ENCODE measurements at regions not wholly inside any gene's neighbourhood (a gene's known extent, or its start where the extent isn't known, plus 50 kb on each side); places are given as distances from the start of the nearest gene placed in this dataset.

DNA sequence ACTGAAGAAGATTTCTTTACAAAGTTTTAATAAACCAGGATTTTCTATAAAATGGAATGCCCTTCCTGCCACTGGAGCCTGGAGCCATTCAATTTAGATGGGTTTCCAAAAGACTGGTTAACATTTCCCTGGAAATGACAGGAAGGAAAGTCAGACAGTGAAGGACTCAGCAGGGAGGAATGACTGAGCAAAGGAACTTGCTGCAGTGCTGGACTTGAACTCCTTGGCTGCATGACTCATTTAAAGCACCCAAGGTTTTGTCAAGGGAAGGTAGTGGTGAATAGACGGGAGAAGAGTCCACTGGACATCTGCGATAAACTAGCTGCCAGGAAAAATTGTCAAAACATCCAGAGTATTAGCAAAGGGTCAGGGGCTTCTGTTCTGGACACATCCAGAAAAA is 163.8 kb upstream of the SLC28A3 start:
- DNase-seq (ENCODE audit: low spot score), result no peak
- ATAC-seq (ENCODE audit: low read depth), result 0 out of 3 replicates have a peak, but pooled peaks have one; percentile 40
- Histone ChIP-seq H3K27ac (ENCODE audit: poor library complexity, severe bottlenecking) (no peak overlapping the region), H3K27me3 (ENCODE audit: insufficient read depth, poor library complexity, severe bottlenecking) (no peaks in the 10 kb centered on the region), H3K4me1 (ENCODE audit: insufficient read depth, poor library complexity, severe bottlenecking) (no peaks in the 10 kb centered on the region), H3K9me3 (ENCODE audit: severe bottlenecking) (no peaks in the 10 kb centered on the region), H3K36me3 (ENCODE audit: low read depth) (no peaks in the 10 kb centered on the region), H3K4me3 (ENCODE audit: severe bottlenecking) (no peak overlapping the region)
- TF ChIP-seq, protein P1, sequence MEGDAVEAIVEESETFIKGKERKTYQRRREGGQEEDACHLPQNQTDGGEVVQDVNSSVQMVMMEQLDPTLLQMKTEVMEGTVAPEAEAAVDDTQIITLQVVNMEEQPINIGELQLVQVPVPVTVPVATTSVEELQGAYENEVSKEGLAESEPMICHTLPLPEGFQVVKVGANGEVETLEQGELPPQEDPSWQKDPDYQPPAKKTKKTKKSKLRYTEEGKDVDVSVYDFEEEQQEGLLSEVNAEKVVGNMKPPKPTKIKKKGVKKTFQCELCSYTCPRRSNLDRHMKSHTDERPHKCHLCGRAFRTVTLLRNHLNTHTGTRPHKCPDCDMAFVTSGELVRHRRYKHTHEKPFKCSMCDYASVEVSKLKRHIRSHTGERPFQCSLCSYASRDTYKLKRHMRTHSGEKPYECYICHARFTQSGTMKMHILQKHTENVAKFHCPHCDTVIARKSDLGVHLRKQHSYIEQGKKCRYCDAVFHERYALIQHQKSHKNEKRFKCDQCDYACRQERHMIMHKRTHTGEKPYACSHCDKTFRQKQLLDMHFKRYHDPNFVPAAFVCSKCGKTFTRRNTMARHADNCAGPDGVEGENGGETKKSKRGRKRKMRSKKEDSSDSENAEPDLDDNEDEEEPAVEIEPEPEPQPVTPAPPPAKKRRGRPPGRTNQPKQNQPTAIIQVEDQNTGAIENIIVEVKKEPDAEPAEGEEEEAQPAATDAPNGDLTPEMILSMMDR (IDR thresholded peaks at IDR 0.05; ENCODE audit: poor library complexity, severe bottlenecking), result no peak

DNA sequence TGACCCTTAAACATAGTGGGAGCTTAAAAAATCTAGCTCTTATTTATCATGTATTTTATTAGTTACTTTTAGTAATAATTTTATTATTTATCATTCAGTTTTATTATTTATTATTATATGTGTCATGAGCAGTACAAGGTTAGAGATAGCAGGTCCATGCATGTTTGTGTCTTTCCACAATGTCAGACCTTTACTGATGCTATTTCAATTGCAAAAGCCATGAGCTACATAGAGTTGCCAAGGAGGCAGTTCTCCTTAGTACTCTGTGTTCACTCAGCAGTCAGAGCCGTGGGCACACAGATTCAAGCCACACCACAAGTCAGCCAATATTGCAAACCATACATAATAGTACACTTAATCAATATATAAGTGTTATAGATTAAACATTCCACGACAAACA is 157.9 kb upstream of the NTRK2 start:
- Histone ChIP-seq H3K9me3 (ENCODE audit: severe bottlenecking) (no peaks in the 10 kb centered on the region), H3K27me3 (ENCODE audit: insufficient read depth, poor library complexity, severe bottlenecking) (no peaks in the 10 kb centered on the region), H3K27ac (ENCODE audit: poor library complexity, severe bottlenecking) (no peak overlapping the region), H3K4me3 (ENCODE audit: severe bottlenecking) (no peak overlapping the region), H3K4me1 (ENCODE audit: insufficient read depth, poor library complexity, severe bottlenecking) (no peaks in the 10 kb centered on the region), H3K36me3 (ENCODE audit: low read depth) (no peaks in the 10 kb centered on the region)
- TF ChIP-seq, protein P1 (IDR thresholded peaks at IDR 0.05; ENCODE audit: poor library complexity, severe bottlenecking), result no peak
- no peak for DNase-seq (ENCODE audit: low spot score)
- no peak for ATAC-seq (ENCODE audit: low read depth)

DNA sequence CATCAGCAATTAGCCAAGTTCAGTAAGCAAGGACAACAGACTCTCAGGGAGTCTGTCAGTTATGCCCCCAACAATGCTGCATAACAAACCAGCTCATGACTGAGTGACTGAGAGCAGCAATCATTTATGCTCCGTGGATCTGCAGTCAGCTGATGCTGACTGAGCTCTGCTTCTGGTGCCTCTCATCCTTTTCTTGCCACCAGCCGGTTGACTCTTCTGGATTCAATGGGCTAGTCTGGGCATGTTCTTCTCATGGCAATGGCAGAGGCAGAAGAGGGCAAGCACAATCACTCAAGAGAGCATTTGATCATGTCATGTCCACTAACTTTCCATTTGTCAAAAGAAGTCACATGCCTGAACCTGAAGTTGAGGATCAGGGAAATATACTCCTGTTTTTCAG is 157.0 kb upstream of the NTRK2 start:
- Histone ChIP-seq H3K9me3 (ENCODE audit: severe bottlenecking) (no peaks in the 10 kb centered on the region), H3K27me3 (ENCODE audit: insufficient read depth, poor library complexity, severe bottlenecking) (no peaks in the 10 kb centered on the region), H3K4me3 (ENCODE audit: severe bottlenecking) (no peak overlapping the region), H3K36me3 (ENCODE audit: low read depth) (no peaks in the 10 kb centered on the region), H3K4me1 (ENCODE audit: insufficient read depth, poor library complexity, severe bottlenecking) (no peaks in the 10 kb centered on the region), H3K27ac (ENCODE audit: poor library complexity, severe bottlenecking) (no peak overlapping the region)
- DNase-seq (ENCODE audit: low spot score) (no peak), ATAC-seq (ENCODE audit: low read depth) (no peak; the same call in 2 of the 3 replicates)
- TF ChIP-seq, protein P1 (IDR thresholded peaks at IDR 0.05; ENCODE audit: poor library complexity, severe bottlenecking), result no peak

DNA sequence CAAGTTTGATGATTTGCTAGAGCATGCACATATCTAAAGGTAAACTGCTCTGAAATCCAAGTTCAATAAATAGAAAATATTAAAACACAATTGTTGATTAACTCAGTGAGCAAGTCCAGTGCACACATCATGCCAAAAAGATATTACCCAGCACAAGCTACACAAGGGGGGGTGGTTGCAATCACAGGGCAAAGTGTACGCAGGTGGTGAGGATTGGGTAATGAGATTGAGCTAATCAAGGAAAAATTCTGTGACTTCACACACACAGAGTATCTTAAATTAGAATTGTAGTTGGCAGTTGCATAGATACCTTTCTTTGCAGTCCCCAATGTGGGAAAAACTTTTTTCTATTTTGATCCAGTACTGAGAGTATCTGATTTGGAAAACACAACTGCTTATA is 156.1 kb upstream of the NTRK2 start:
- ATAC-seq (ENCODE audit: low read depth) (no peak), DNase-seq (ENCODE audit: low spot score) (no peak)
- Histone ChIP-seq H3K27ac (ENCODE audit: poor library complexity, severe bottlenecking) (no peak overlapping the region), H3K27me3 (ENCODE audit: insufficient read depth, poor library complexity, severe bottlenecking) (no peaks in the 10 kb centered on the region), H3K4me1 (ENCODE audit: insufficient read depth, poor library complexity, severe bottlenecking) (no peaks in the 10 kb centered on the region), H3K9me3 (ENCODE audit: severe bottlenecking) (no peaks in the 10 kb centered on the region), H3K36me3 (ENCODE audit: low read depth) (no peaks in the 10 kb centered on the region), H3K4me3 (ENCODE audit: severe bottlenecking) (no peak overlapping the region)
- TF ChIP-seq, protein P1 (IDR thresholded peaks at IDR 0.05; ENCODE audit: poor library complexity, severe bottlenecking), result no peak

DNA sequence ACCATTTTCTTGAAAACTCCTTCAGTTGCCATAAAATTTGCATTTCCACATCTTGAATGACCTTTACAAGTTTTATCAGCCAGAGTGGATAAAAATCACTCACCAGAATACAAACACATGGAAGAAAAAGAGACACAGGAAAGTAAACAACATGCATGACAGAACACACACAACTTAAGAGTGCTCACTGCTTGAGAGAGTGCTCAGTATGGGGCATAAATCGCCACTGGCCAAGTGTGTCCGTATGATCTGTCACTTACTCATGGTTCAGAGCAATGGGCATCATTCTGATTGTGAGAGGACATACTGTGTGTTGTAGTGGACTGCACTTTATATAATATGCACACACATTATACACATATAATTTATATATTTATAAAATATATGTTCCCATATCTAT is 155.6 kb upstream of the NTRK2 start:
- ATAC-seq (ENCODE audit: low read depth), result no peak
- TF ChIP-seq, protein P1 (IDR thresholded peaks at IDR 0.05; ENCODE audit: poor library complexity, severe bottlenecking), result no peak
- no peaks in the 10 kb centered on the region for H3K9me3 ChIP-seq (ENCODE audit: severe bottlenecking)
- H3K27ac ChIP-seq (ENCODE audit: poor library complexity, severe bottlenecking), result no peak overlapping the region
- H3K36me3 ChIP-seq (ENCODE audit: low read depth), result no peaks in the 10 kb centered on the region
- no peak for DNase-seq (ENCODE audit: low spot score)
- H3K4me1 ChIP-seq (ENCODE audit: insufficient read depth, poor library complexity, severe bottlenecking), result no peaks in the 10 kb centered on the region
- no peaks in the 10 kb centered on the region for H3K27me3 ChIP-seq (ENCODE audit: insufficient read depth, poor library complexity, severe bottlenecking)
- no peak overlapping the region for H3K4me3 ChIP-seq (ENCODE audit: severe bottlenecking)
